Panc1 (cell line): ENCODE measurements at regions not wholly inside any gene's neighbourhood (a gene's known extent, or its start where the extent isn't known, plus 50 kb on each side); places are given as distances from the start of the nearest gene placed in this dataset.

Source experiments
- ATAC-seq: fragments of 200-7000 bp; cut with Tn5 transposase; 2 replicates; pipeline ENCODE4 v1.9.1; 2020; ENCODE audit warnings: mild to moderate bottlenecking, moderate library complexity
- BruUV-seq: library from RNA; stranded (reverse); fragments of 400-500 nt; replicated peaks from 2 replicates; lab custom pipeline; 2021; lab: Mats Ljungman, UMichigan
- CTCF ChIA-PET: fragments of 300-600 bp; sonication (Branson Sonifier 250); formaldehyde crosslinking; loops from one replicate; lab custom pipeline; 2022; ENCODE audit warnings: antibody characterized with exemption; lab: Charles Lee
- POLR2A ChIA-PET: fragments of 300-600 bp; sonication (Branson Sonifier 250); formaldehyde crosslinking; loops from one replicate; lab custom pipeline; 2022; ENCODE audit warnings: antibody characterized with exemption; lab: Charles Lee
- DNase-seq: peaks from one replicate; pipeline ENCODE4 v3.0.0-alpha.2; 2010; ENCODE audit warnings: low read depth, low spot score
- H3K27ac ChIP-seq: 2 replicates; pipeline ENCODE4 v1.5.1; 2011; ENCODE audit warnings: mild to moderate bottlenecking, low read length, inconsistent platforms
- H3K27me3 ChIP-seq: fragments of 200-500 bp; sonication (Bioruptor generic); 2 replicates; pipeline ENCODE4 v1.6.0; 2014; ENCODE audit warnings: low read length, inconsistent platforms; ENCODE audit not compliant: control insufficient read depth, insufficient read depth
- H3K36me3 ChIP-seq: fragments of 200-500 bp; sonication (Bioruptor generic); 2 replicates; pipeline ENCODE4 v1.5.1; 2014; ENCODE audit warnings: inconsistent platforms, mild to moderate bottlenecking, low read length, moderate library complexity; ENCODE audit not compliant: control insufficient read depth, insufficient read depth
- H3K4me1 ChIP-seq: 2 replicates; pipeline ENCODE4 v1.5.1; 2011; ENCODE audit warnings: inconsistent platforms, mild to moderate bottlenecking, low read length, moderate library complexity; ENCODE audit not compliant: control insufficient read depth, insufficient read depth
- H3K4me3 ChIP-seq, 2 experiments: 2 replicates each; pipeline ENCODE4 v1.5.1; 2011 to 2012; ENCODE audit warnings: low read depth in 2 of 2, low read length in 2 of 2, mild to moderate bottlenecking in 2 of 2, inconsistent platforms in 1 of 2, moderate library complexity in 1 of 2
- H3K9me3 ChIP-seq: fragments of 200-500 bp; sonication (Bioruptor generic); 2 replicates; pipeline ENCODE4 v1.5.1; 2014; ENCODE audit warnings: low read depth, mild to moderate bottlenecking, inconsistent platforms, low read length, moderate library complexity; ENCODE audit not compliant: control insufficient read depth, insufficient read depth
- CTCF ChIP-seq: fragments of 450-650 bp; IDR thresholded peaks from 2 replicates; pipeline ENCODE4 v1.5.1; 2017; ENCODE audit warnings: mild to moderate bottlenecking
- POLR2AphosphoS5 ChIP-seq: IDR thresholded peaks from 2 replicates; pipeline ENCODE4 v1.6.1; 2012; ENCODE audit warnings: mild to moderate bottlenecking, low read depth, low read length, moderate library complexity
- REST ChIP-seq, 2 experiments: IDR thresholded peaks; 2 replicates each; pipeline ENCODE4 v1.6.1; 2011 to 2012; ENCODE audit warnings: low read depth in 2 of 2, control low read depth in 1 of 2, low read length in 1 of 2, mild to moderate bottlenecking in 1 of 2, moderate library complexity in 1 of 2; ENCODE audit not compliant: insufficient read depth in 1 of 2
- SIN3A ChIP-seq: IDR thresholded peaks from 2 replicates; pipeline ENCODE4 v1.6.1; 2012; ENCODE audit warnings: low read depth, mild to moderate bottlenecking, low read length, moderate library complexity, borderline replicate concordance; ENCODE audit not compliant: insufficient read depth
- TCF7L2 ChIP-seq: IDR thresholded peaks from 2 replicates; pipeline ENCODE4 v1.6.1; 2011; ENCODE audit warnings: mild to moderate bottlenecking, low read depth, low read length, inconsistent platforms
- in situ Hi-C: cut with HindIII; loops from 2 replicates; pipeline ENCODE4 v1.10.0; 2016; ENCODE audit warnings: low sequenced_read_pairs, low pct_unique_long_range_greater_than_20kb
- intact Hi-C: fragments of 100-400 bp; cut with micrococcal nuclease; formaldehyde crosslinking; loops from one replicate; pipeline ENCODE4 v1.10.0; 2022; ENCODE audit not compliant: unreplicated experiment

GRCh38 chr5:14935341-14935740 lies 63.8 kb upstream of the ANKH start:
- Histone ChIP-seq H3K27me3 (peaks cover 2% of the 10 kb centered on the region), H3K4me1 (no peaks in the 10 kb centered on the region), H3K36me3 (no peaks in the 10 kb centered on the region), H3K4me3 (no peak overlapping the region), H3K9me3 (no peaks in the 10 kb centered on the region), H3K27ac (no peak overlapping the region)
- ChIA-PET POLR2A (no interaction called here), CTCF (no interaction called here)
- intact Hi-C loops = no loop called here
- no peak for TF ChIP-seq SIN3A
- no peak for TF ChIP-seq TCF7L2
- TF ChIP-seq REST (IDR thresholded peaks at IDR 0.05; ENCODE audit: insufficient read depth in 1 of 2, low read depth in 2 of 2, low read length in 1 of 2) = no peak
- TF ChIP-seq CTCF = no peak
- TF ChIP-seq POLR2AphosphoS5 = no peak
- no peak for DNase-seq
- ATAC-seq = no peak
- in situ Hi-C loops = no loop called here
- BruUV-seq = no TSS peak

- Histone ChIP-seq H3K36me3 (no peaks in the 10 kb centered on the region), H3K4me1 (no peaks in the 10 kb centered on the region), H3K27me3 (no peaks in the 10 kb centered on the region; the same call in 1 of the 2 replicates), H3K9me3 (no peaks in the 10 kb centered on the region), H3K27ac (no peak overlapping the region), H3K4me3 (no peak overlapping the region)
- DNase-seq (no peak), ATAC-seq (no peak)
- ChIA-PET POLR2A (no interaction called here), CTCF (no interaction called here)
- intact Hi-C loops = no loop called here
- TF ChIP-seq SIN3A (no peak), CTCF (no peak), POLR2AphosphoS5 (no peak), REST (IDR thresholded peaks at IDR 0.05; ENCODE audit: insufficient read depth in 1 of 2, low read depth in 2 of 2, low read length in 1 of 2) (no peak), TCF7L2 (no peak)
- no TSS peak for BruUV-seq
- in situ Hi-C loops = no loop called here
Observed at GRCh38 chr5:14932902-14933469, 61.4 kb upstream of the ANKH start.
